Neural cell (in vitro differentiated cells): ENCODE measurements at regions not wholly inside any gene's neighbourhood (a gene's known extent, or its start where the extent isn't known, plus 50 kb on each side); places are given as distances from the start of the nearest gene placed in this dataset.

Experiments used
- CTCF ChIP-seq: fragments of 450-650 bp; IDR thresholded peaks from 2 replicates; pipeline ENCODE4 v1.5.1; 2014; ENCODE audit warnings: antibody characterized with exemption, mild to moderate bottlenecking, moderate library complexity; ENCODE audit not compliant: poor library complexity, severe bottlenecking
- EZH2 ChIP-seq: fragments of 200-600, 300-800 bp; shearing (Covaris generic), sonication (generic); IDR thresholded peaks from 2 replicates; pipeline ENCODE4 v1.6.1; 2014; ENCODE audit warnings: antibody characterized with exemption, low read length, borderline replicate concordance, mild to moderate bottlenecking; ENCODE audit not compliant: insufficient read depth, poor library complexity, severe bottlenecking
- RAD21 ChIP-seq: fragments of 450-650 bp; conservative IDR thresholded peaks from 2 replicates; pipeline ENCODE4 v1.6.1; 2014; ENCODE audit warnings: antibody characterized with exemption, mild to moderate bottlenecking, moderate library complexity
- SMC3 ChIP-seq: fragments of 450-650 bp; conservative IDR thresholded peaks from 2 replicates; pipeline ENCODE4 v1.6.1; 2014; ENCODE audit warnings: antibody characterized with exemption, mild to moderate bottlenecking, moderate library complexity; ENCODE audit not compliant: poor library complexity

GRCh38 chr10:44822966-44823365 lies 88.2 kb upstream of the TMEM72 start:
- no peak for TF ChIP-seq CTCF
- TF ChIP-seq RAD21, result no peak
- no peak for TF ChIP-seq EZH2
- no peak for TF ChIP-seq SMC3
